Body of pancreas (tissue), 4 donors: ENCODE measurements at regions not wholly inside any gene's neighbourhood (a gene's known extent, or its start where the extent isn't known, plus 50 kb on each side); places are given as distances from the start of the nearest gene placed in this dataset.

Experiments
- CTCF ChIP-seq, 7 experiments: fragments of 450-650 bp in 4 of 7; fragments of 200-600 bp in 3 of 7; sonication (generic) in 3 of 7; IDR thresholded peaks; one replicate each; pipeline ENCODE4 v1.5.1; 2016 to 2019; ENCODE audit warnings: antibody characterized with exemption in 7 of 7
- POLR2A ChIP-seq, 3 donors: fragments of 450-650 bp; IDR thresholded peaks; one replicate each; pipeline ENCODE4 v1.6.1; 2016; ENCODE audit warnings: antibody characterized with exemption in 3 of 3, mild to moderate bottlenecking in 2 of 3

- no peak for TF ChIP-seq CTCF (IDR thresholded peaks at IDR 0.05)
- TF ChIP-seq POLR2A (IDR thresholded peaks at IDR 0.05), result no peak
Observed at GRCh38 chr14:98946940-98947339, 325.1 kb downstream of the BCL11B start.
